Lower lobe of right lung (tissue), 2 donors: ENCODE measurements at regions not wholly inside any gene's neighbourhood (a gene's known extent, or its start where the extent isn't known, plus 50 kb on each side); places are given as distances from the start of the nearest gene placed in this dataset.

Experiments used
- ATAC-seq, 2 donors: fragments of 200-7000 bp; cut with Tn5 transposase; one replicate each; pipeline ENCODE4 v1.9.1; 2020 to 2022; ENCODE audit warnings: mild to moderate bottlenecking in 2 of 2, moderate library complexity in 2 of 2
- DNase-seq: peaks from one replicate; pipeline ENCODE4 v3.0.0-alpha.2; 2020
- H3K27ac ChIP-seq: fragments of 200-600 bp; one replicate; pipeline ENCODE4 v1.8.0; 2022
- H3K27me3 ChIP-seq: fragments of 200-600 bp; one replicate; pipeline ENCODE4 v1.8.0; 2022; ENCODE audit warnings: low read depth
- H3K36me3 ChIP-seq: fragments of 200-600 bp; one replicate; pipeline ENCODE4 v1.8.0; 2022; ENCODE audit warnings: mild to moderate bottlenecking
- H3K4me1 ChIP-seq: fragments of 200-600 bp; one replicate; pipeline ENCODE4 v1.8.0; 2022
- H3K4me3 ChIP-seq: fragments of 200-600 bp; one replicate; pipeline ENCODE4 v1.8.0; 2022; ENCODE audit warnings: mild to moderate bottlenecking
- H3K9me3 ChIP-seq: fragments of 200-600 bp; one replicate; pipeline ENCODE4 v1.8.0; 2022
- CTCF ChIP-seq: fragments of 200-600 bp; IDR thresholded peaks from one replicate; pipeline ENCODE4 v1.8.0; 2022; ENCODE audit warnings: antibody characterized with exemption, mild to moderate bottlenecking
- intact Hi-C: fragments of 100-400 bp; cut with DNase I; formaldehyde crosslinking; loops from one replicate; pipeline ENCODE4 v1.11.0; 2022
- donor health status: DM: no; HTN: yes; CAD: no; lungs with severe emphysema.

DNA sequence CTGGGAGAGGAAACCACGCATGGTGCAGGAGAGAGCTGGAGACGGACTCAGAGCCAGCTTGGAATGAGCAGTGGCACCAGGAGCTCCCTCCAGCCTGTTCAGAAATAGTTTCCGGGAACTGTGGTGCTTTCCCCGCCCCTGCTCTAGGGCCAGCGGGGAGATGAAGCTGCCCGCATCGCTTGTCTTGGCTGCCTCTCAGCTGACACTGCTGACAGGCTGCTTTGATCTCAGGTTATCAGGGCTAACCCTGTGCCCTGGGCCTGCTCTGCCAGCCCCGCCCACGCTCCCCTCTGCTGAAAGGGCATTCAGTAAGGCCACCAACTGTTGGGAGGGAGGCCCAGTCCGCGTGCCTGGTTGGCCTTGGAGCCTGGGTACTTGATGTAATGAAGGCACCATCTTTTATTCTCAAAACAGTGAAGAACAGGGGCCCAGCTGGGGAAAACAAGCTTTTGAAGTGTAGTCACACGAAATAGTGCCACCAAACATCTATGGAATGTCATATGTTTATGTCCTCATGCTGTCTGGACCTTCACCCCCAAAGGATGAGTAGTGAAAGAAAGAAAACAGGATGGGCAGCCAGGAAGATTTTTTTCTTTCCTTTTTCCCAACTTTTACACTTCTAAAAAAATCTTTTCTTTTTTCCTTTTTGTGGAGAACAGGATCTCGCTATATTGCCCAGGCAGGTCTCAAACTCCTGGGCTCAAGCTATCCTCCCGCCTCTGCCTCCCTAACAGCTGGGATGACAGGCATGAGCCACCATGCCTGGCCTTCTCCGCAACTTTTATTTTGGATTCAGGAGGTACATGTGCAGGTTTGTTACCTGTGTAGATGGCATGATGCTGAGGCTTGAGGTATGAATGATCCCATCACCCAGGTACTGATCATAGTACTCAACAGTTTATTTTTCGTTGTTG, 115.9 kb upstream of the TBX3 start:
- peak; percentile 69 to 73 for ATAC-seq

DNA sequence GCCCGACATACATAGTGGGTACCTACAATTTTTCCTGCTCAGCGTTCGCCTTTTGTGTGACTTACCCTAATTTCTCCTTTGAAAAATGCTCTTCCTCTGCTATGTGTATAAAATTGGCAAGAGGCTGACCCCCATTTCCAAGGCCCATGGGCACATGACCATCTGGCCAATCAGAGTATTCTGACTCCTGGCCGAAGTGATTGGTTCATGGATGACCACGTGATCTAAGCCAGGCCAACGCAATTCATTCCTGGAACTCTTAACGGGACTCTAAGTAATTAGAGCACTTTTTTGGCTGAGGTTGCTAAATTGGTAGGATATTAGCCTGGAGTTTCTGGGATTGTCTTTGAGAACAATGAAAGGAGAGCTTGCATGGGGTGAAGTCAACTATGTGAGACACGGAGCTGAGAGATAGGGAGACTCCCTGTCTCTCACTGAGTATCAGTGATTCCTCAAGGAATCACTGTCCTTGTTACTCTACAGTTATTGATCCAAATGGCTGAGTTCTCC, 110.1 kb upstream of the TBX3 start:
- Histone ChIP-seq H3K27me3 (no peaks in the 10 kb centered on the region), H3K9me3 (no peaks in the 10 kb centered on the region), H3K4me3 (no peak overlapping the region), H3K27ac (no peak overlapping the region), H3K36me3 (no peaks in the 10 kb centered on the region), H3K4me1 (no peaks in the 10 kb centered on the region)
- intact Hi-C loops, result no loop called here
- TF ChIP-seq CTCF, result no peak
- ATAC-seq, result no peak
- no peak for DNase-seq

More for the DNA sequence above, 115.9 kb upstream of the TBX3 start:
- no peak for TF ChIP-seq CTCF
- Histone ChIP-seq H3K27me3 (no peaks in the 10 kb centered on the region), H3K9me3 (no peaks in the 10 kb centered on the region), H3K36me3 (no peaks in the 10 kb centered on the region), H3K4me3 (no peak overlapping the region), H3K27ac (no peak overlapping the region), H3K4me1 (peaks cover 6% of the 10 kb centered on the region)
- DNase-seq, result peak; percentile 60
- intact Hi-C loops, result no loop called here

DNA sequence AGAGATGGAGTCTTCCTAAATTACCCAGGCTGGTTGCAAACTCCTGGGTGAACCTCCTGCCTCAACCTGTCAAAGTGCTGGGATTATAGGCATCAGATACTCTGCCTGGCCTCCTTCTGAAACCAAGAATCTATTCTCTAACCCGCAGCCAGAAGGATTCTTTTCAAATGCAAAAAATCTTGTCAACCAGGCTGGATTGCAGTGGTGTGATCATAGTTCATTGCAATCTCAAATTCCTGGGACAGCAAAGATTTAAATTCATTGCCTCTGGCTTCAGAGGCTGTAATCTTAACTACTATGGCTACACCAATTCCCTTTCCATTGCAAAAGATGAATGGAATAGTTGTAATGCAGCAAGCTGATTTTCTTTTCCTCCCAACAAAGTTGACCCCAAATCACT, 106.3 kb upstream of the TBX3 start:
- Histone ChIP-seq H3K36me3 (no peaks in the 10 kb centered on the region), H3K9me3 (no peaks in the 10 kb centered on the region), H3K27ac (no peak overlapping the region), H3K27me3 (no peaks in the 10 kb centered on the region), H3K4me1 (no peaks in the 10 kb centered on the region), H3K4me3 (no peak overlapping the region)
- intact Hi-C loops, result no loop called here
- ATAC-seq, result no peak
- TF ChIP-seq CTCF, result no peak
- no peak for DNase-seq

GRCh38 chr12:114789821-114790220, 105.8 kb upstream of the TBX3 start:
- no peak for TF ChIP-seq CTCF
- H3K9me3 ChIP-seq, result no peaks in the 10 kb centered on the region
- no peaks in the 10 kb centered on the region for H3K36me3 ChIP-seq
- DNase-seq (no peak), ATAC-seq (no peak)
- no peaks in the 10 kb centered on the region for H3K27me3 ChIP-seq
- no peaks in the 10 kb centered on the region for H3K4me1 ChIP-seq
- H3K27ac ChIP-seq, result no peak overlapping the region
- intact Hi-C loops, result no loop called here
- no peak overlapping the region for H3K4me3 ChIP-seq

DNA sequence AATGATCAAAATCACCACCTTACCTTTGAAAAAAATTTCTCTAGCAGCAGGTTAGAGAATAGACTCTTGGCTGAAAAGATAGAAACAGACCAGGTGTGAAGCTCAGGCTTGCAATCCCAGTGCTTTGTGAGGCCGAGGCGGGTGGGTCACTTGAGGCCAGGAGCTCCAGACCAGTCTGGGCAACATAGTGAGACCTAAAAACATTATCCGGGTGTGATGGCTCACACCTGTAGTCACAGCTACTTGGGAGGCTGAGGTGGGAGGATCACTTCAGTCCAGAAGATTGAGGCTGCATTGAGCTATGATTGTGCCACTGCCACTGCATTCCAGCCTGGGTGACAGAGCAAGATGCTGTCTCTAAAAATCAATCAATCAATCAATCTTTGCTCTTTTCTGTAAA, 105.3 kb upstream of the TBX3 start:
- Histone ChIP-seq H3K27me3 (no peaks in the 10 kb centered on the region), H3K4me3 (no peak overlapping the region), H3K36me3 (no peaks in the 10 kb centered on the region), H3K9me3 (no peaks in the 10 kb centered on the region), H3K4me1 (no peaks in the 10 kb centered on the region), H3K27ac (no peak overlapping the region)
- ATAC-seq (no peak), DNase-seq (no peak)
- intact Hi-C loops, result no loop called here
- no peak for TF ChIP-seq CTCF
